ENCODE measurements at regions not wholly inside any gene's neighbourhood (a gene's known extent, or its start where the extent isn't known, plus 50 kb on each side); places are given as distances from the start of the nearest gene placed in this dataset.

DNA sequence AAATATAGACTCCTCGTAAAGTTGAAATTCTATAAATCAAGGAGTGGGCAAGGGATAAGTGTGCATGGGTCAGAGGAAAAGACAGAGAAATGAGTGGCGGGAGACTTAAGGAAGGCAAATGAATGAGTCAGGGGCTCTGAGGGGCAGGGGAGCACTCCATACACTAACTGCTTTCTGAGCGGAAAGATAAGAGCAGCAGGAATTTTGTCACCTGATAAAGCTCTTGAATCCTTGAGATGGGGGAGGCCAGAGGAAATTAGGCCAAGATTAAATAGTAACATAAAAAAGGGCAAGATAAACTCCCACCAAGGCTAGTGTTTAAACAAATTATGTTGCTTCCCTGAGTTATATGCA, 191.0 kb upstream of the S1PR3 start (continued):
- TF ChIP-seq TFCP2L1 (CRISPR knock-in tag; IDR thresholded peaks at IDR 0.05) (no peak), POLR2AphosphoS2 (conservative IDR thresholded peaks at IDR 0.05; ENCODE audit: low read length) (no peak), RFX5 (IDR thresholded peaks at IDR 0.05) (no peak), SREBF2 (IDR thresholded peaks at IDR 0.05) (no peak), CBX8 (IDR thresholded peaks at IDR 0.05) (no peak), FOXS1 (CRISPR knock-in tag; IDR thresholded peaks at IDR 0.05) (no peak), PHF8 (IDR thresholded peaks at IDR 0.05; ENCODE audit: borderline replicate concordance, low read depth) (no peak)
- TF ChIP-seq, protein P1, sequence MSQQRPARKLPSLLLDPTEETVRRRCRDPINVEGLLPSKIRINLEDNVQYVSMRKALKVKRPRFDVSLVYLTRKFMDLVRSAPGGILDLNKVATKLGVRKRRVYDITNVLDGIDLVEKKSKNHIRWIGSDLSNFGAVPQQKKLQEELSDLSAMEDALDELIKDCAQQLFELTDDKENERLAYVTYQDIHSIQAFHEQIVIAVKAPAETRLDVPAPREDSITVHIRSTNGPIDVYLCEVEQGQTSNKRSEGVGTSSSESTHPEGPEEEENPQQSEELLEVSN (IDR thresholded peaks at IDR 0.05; ENCODE audit: borderline replicate concordance, low read depth): no peak

DNA sequence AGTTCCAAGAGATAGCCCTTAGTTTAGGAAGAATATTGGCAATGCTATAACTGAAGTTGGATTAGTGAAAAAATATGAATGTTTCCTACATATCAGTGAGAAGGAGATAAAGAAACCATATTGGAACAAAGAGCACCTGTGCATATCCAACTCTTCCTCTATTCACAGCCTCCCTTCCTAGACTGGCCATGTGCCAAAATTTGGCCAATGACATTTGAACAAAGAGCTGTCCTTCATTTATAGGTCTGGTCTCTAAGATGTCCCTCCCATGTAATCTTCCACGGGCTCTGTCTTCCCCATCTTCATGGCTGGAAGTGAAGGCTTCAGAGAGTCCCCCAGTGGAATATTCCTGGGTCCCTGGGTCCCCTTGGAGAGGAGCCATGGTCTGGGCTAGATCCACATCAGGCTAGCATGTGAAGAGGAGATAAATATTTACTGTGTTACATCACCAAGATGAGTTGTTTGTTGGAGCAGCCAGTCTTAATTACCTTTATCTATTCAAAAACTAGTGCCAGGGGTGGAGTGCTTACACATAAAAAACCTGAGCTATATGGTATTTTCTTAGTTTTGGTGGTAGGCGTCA, 190.0 kb upstream of the S1PR3 start:
- H3K4me1 ChIP-seq: peaks cover 10% of the 10 kb centered on the region
- FAIRE-seq (no peak), DNase-seq (ENCODE audit: low read depth in 1 of 2, low spot score in 1 of 2) (no peak), ATAC-seq (no peak)
- CTCF ChIA-PET: interaction anchor here (1.3 to 1.6 kb wide), 3 partner anchors 14 to 54 kb away, joined by 3 read pairs; no protein-coding TSS in a partner anchor
- 0 out of 6 replicates have a peak overlapping the region, but pooled peaks of 1 of the 2 experiments have one; percentile 23 for H3K27ac ChIP-seq
- POLR2A ChIA-PET: no interaction called here
- H3K4me2 ChIP-seq: peak overlapping the region; percentile 27; the same call in 2 of the 3 replicates
- WGBS (ENCODE audit: missing lambda C conversion rate): 43% methylated on average over 2 of the region's 2 CpGs
- no peak overlapping the region for H3K4me3 ChIP-seq
- TF ChIP-seq, protein P2, sequence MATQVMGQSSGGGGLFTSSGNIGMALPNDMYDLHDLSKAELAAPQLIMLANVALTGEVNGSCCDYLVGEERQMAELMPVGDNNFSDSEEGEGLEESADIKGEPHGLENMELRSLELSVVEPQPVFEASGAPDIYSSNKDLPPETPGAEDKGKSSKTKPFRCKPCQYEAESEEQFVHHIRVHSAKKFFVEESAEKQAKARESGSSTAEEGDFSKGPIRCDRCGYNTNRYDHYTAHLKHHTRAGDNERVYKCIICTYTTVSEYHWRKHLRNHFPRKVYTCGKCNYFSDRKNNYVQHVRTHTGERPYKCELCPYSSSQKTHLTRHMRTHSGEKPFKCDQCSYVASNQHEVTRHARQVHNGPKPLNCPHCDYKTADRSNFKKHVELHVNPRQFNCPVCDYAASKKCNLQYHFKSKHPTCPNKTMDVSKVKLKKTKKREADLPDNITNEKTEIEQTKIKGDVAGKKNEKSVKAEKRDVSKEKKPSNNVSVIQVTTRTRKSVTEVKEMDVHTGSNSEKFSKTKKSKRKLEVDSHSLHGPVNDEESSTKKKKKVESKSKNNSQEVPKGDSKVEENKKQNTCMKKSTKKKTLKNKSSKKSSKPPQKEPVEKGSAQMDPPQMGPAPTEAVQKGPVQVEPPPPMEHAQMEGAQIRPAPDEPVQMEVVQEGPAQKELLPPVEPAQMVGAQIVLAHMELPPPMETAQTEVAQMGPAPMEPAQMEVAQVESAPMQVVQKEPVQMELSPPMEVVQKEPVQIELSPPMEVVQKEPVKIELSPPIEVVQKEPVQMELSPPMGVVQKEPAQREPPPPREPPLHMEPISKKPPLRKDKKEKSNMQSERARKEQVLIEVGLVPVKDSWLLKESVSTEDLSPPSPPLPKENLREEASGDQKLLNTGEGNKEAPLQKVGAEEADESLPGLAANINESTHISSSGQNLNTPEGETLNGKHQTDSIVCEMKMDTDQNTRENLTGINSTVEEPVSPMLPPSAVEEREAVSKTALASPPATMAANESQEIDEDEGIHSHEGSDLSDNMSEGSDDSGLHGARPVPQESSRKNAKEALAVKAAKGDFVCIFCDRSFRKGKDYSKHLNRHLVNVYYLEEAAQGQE (IDR thresholded peaks at IDR 0.05): no peak
- TF ChIP-seq JUN (IDR thresholded peaks at IDR 0.05): no peak
- H3K9me3 ChIP-seq: peaks cover 7% of the 10 kb centered on the region; the same call in 1 of the 3 replicates

DNA sequence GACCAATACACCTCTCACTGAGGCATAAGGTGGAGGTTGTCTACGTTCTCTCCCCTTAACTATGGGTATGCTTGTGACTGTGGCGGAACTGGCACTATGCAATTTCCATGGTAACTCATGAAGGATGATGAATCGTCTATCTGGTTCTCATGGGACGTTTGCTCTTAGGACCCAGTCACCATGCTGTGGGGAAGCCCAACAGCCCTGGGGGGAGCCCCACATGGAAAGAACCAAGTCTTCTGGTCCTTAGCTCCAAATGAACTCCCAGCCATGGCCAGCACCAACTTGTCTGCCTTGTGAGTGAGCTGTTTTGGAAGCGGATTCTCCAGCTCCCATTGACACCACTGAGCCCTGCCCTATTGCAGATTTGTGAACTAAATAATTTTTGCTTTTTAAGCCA, 188.7 kb upstream of the S1PR3 start:
- 85% methylated on average over 5 of the region's 5 CpGs for WGBS (ENCODE audit: missing lambda C conversion rate)
- ChIA-PET POLR2A (no interaction called here), CTCF (interaction anchor here (0.5 to 1.6 kb wide), 4 partner anchors 15 to 730 kb away, joined by 3 read pairs; no protein-coding TSS in a partner anchor)
- H3K4me1 ChIP-seq: peaks cover 10% of the 10 kb centered on the region
- no peak for FAIRE-seq
- TF ChIP-seq PHF8 (IDR thresholded peaks at IDR 0.05; ENCODE audit: borderline replicate concordance, low read depth) (no peak), HEYL (CRISPR knock-in tag; IDR thresholded peaks at IDR 0.05) (no peak), SMC3 (IDR thresholded peaks at IDR 0.05) (no peak), ZSCAN20 (CRISPR knock-in tag; IDR thresholded peaks at IDR 0.05) (no peak), SREBF2 (IDR thresholded peaks at IDR 0.05) (no peak), FOSB (CRISPR knock-in tag; IDR thresholded peaks at IDR 0.05) (no peak), ZC3H11A (IDR thresholded peaks at IDR 0.05) (no peak), RARB (CRISPR knock-in tag; IDR thresholded peaks at IDR 0.05) (no peak), RFX5 (IDR thresholded peaks at IDR 0.05) (no peak), EP300 (IDR thresholded peaks at IDR 0.05) (no peak), EHF (CRISPR knock-in tag; IDR thresholded peaks at IDR 0.05) (no peak), CBX2 (IDR thresholded peaks at IDR 0.05; ENCODE audit: borderline replicate concordance, low read depth) (no peak), BHLHE40 (IDR thresholded peaks at IDR 0.05; ENCODE audit: low read depth, low read length) (no peak), MAFK (IDR thresholded peaks at IDR 0.05; ENCODE audit: partially characterized antibody) (no peak), EHMT2 (IDR thresholded peaks at IDR 0.05; ENCODE audit: low read depth) (no peak)
- TF ChIP-seq, protein P3, sequence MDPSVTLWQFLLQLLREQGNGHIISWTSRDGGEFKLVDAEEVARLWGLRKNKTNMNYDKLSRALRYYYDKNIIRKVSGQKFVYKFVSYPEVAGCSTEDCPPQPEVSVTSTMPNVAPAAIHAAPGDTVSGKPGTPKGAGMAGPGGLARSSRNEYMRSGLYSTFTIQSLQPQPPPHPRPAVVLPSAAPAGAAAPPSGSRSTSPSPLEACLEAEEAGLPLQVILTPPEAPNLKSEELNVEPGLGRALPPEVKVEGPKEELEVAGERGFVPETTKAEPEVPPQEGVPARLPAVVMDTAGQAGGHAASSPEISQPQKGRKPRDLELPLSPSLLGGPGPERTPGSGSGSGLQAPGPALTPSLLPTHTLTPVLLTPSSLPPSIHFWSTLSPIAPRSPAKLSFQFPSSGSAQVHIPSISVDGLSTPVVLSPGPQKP (IDR thresholded peaks at IDR 0.05; ENCODE audit: low read depth, low read length): no peak
- TF ChIP-seq, protein P2 (IDR thresholded peaks at IDR 0.05): no peak
- TF ChIP-seq, protein P4, sequence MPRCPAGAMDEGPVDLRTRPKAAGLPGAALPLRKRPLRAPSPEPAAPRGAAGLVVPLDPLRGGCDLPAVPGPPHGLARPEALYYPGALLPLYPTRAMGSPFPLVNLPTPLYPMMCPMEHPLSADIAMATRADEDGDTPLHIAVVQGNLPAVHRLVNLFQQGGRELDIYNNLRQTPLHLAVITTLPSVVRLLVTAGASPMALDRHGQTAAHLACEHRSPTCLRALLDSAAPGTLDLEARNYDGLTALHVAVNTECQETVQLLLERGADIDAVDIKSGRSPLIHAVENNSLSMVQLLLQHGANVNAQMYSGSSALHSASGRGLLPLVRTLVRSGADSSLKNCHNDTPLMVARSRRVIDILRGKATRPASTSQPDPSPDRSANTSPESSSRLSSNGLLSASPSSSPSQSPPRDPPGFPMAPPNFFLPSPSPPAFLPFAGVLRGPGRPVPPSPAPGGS (IDR thresholded peaks at IDR 0.05): no peak
- H3K27ac ChIP-seq: no peak overlapping the region
- peaks cover 4% of the 10 kb centered on the region; the same call in 1 of the 3 replicates for H3K9me3 ChIP-seq
- no peak overlapping the region for H3K4me3 ChIP-seq
- H3K4me2 ChIP-seq: no peak overlapping the region
- no peak for ATAC-seq
- no peak for DNase-seq (ENCODE audit: low read depth in 1 of 2, low spot score in 1 of 2)
